ENCODE measurements at regions not wholly inside any gene's neighbourhood (a gene's known extent, or its start where the extent isn't known, plus 50 kb on each side); places are given as distances from the start of the nearest gene placed in this dataset.
"Not testable (repeated sequence)": the region's sequence is repeated elsewhere in the genome, so short reads cannot be mapped to it uniquely, and the experiment has no call there.

- H3K27me3 ChIP-seq (ENCODE audit: control insufficient read depth, insufficient read depth, low read length) = no peaks in the 10 kb centered on the region
- no peak overlapping the region for H3K9ac ChIP-seq (ENCODE audit: low read depth, low read length)
- no peaks in the 10 kb centered on the region for H3K36me3 ChIP-seq (ENCODE audit: control insufficient read depth, insufficient read depth, low read length)
- no peak overlapping the region for H3K27ac ChIP-seq (ENCODE audit: low read depth, low read length)
- no peaks in the 10 kb centered on the region for H3K4me1 ChIP-seq (ENCODE audit: control insufficient read depth, insufficient read depth, low read length)
- H3K4me3 ChIP-seq (ENCODE audit: low read depth, low read length) = no peak overlapping the region
- H3K9me3 ChIP-seq (ENCODE audit: control insufficient read depth, insufficient read depth, low read length) = peaks cover 25% of the 10 kb centered on the region
Measured at GRCh38 chr2:107553046-107553445, 273.6 kb upstream of the RGPD4 start.

- H3K4me1 ChIP-seq (ENCODE audit: control insufficient read depth, insufficient read depth, low read length) = no peaks in the 10 kb centered on the region
- H3K9ac ChIP-seq (ENCODE audit: low read depth, low read length) = no peak overlapping the region
- H3K4me3 ChIP-seq (ENCODE audit: low read depth, low read length) = no peak overlapping the region
- no peaks in the 10 kb centered on the region for H3K27me3 ChIP-seq (ENCODE audit: control insufficient read depth, insufficient read depth, low read length)
- H3K36me3 ChIP-seq (ENCODE audit: control insufficient read depth, insufficient read depth, low read length) = no peaks in the 10 kb centered on the region
- peaks cover 27% of the 10 kb centered on the region for H3K9me3 ChIP-seq (ENCODE audit: control insufficient read depth, insufficient read depth, low read length)
- H3K27ac ChIP-seq (ENCODE audit: low read depth, low read length) = no peak overlapping the region
Measured at GRCh38 chr2:107553539-107553938, 273.2 kb upstream of the RGPD4 start.

- no peak overlapping the region for H3K4me3 ChIP-seq (ENCODE audit: low read depth, low read length)
- H3K27me3 ChIP-seq (ENCODE audit: control insufficient read depth, insufficient read depth, low read length) = no peaks in the 10 kb centered on the region
- no peaks in the 10 kb centered on the region for H3K4me1 ChIP-seq (ENCODE audit: control insufficient read depth, insufficient read depth, low read length)
- H3K36me3 ChIP-seq (ENCODE audit: control insufficient read depth, insufficient read depth, low read length) = no peaks in the 10 kb centered on the region
- no peak overlapping the region for H3K27ac ChIP-seq (ENCODE audit: low read depth, low read length)
- H3K9ac ChIP-seq (ENCODE audit: low read depth, low read length) = no peak overlapping the region
- peaks cover 38% of the 10 kb centered on the region for H3K9me3 ChIP-seq (ENCODE audit: control insufficient read depth, insufficient read depth, low read length)
Measured at GRCh38 chr2:107556038-107556627, 270.6 kb upstream of the RGPD4 start.

GRCh38 chr2:107558295-107558694 lies 268.4 kb upstream of the RGPD4 start:
- Histone ChIP-seq H3K4me3 (ENCODE audit: low read depth, low read length) (no peak overlapping the region), H3K36me3 (ENCODE audit: control insufficient read depth, insufficient read depth, low read length) (no peaks in the 10 kb centered on the region), H3K27me3 (ENCODE audit: control insufficient read depth, insufficient read depth, low read length) (no peaks in the 10 kb centered on the region), H3K27ac (ENCODE audit: low read depth, low read length) (peak overlapping the region; percentile 59), H3K9me3 (ENCODE audit: control insufficient read depth, insufficient read depth, low read length) (peaks cover 38% of the 10 kb centered on the region), H3K4me1 (ENCODE audit: control insufficient read depth, insufficient read depth, low read length) (no peaks in the 10 kb centered on the region), H3K9ac (ENCODE audit: low read depth, low read length) (no peak overlapping the region)

GRCh38 chr2:107569496-107569895 lies 257.2 kb upstream of the RGPD4 start:
- H3K4me1 ChIP-seq (ENCODE audit: control insufficient read depth, insufficient read depth, low read length) = no peaks in the 10 kb centered on the region
- H3K9me3 ChIP-seq (ENCODE audit: control insufficient read depth, insufficient read depth, low read length) = no peaks in the 10 kb centered on the region
- no peak overlapping the region for H3K9ac ChIP-seq (ENCODE audit: low read depth, low read length)
- no peak overlapping the region for H3K4me3 ChIP-seq (ENCODE audit: low read depth, low read length)
- no peaks in the 10 kb centered on the region for H3K27me3 ChIP-seq (ENCODE audit: control insufficient read depth, insufficient read depth, low read length)
- H3K36me3 ChIP-seq (ENCODE audit: control insufficient read depth, insufficient read depth, low read length) = no peaks in the 10 kb centered on the region
- H3K27ac ChIP-seq (ENCODE audit: low read depth, low read length) = no peak overlapping the region

GRCh38 chr2:107570876-107571275 lies 255.8 kb upstream of the RGPD4 start:
- H3K9me3 ChIP-seq (ENCODE audit: control insufficient read depth, insufficient read depth, low read length) = no peaks in the 10 kb centered on the region
- H3K27ac ChIP-seq (ENCODE audit: low read depth, low read length) = no peak overlapping the region
- no peaks in the 10 kb centered on the region for H3K27me3 ChIP-seq (ENCODE audit: control insufficient read depth, insufficient read depth, low read length)
- no peaks in the 10 kb centered on the region for H3K36me3 ChIP-seq (ENCODE audit: control insufficient read depth, insufficient read depth, low read length)
- no peaks in the 10 kb centered on the region for H3K4me1 ChIP-seq (ENCODE audit: control insufficient read depth, insufficient read depth, low read length)
- no peak overlapping the region for H3K9ac ChIP-seq (ENCODE audit: low read depth, low read length)
- no peak overlapping the region for H3K4me3 ChIP-seq (ENCODE audit: low read depth, low read length)

- not testable (repeated sequence) for H3K9me3 ChIP-seq (ENCODE audit: control insufficient read depth, insufficient read depth, low read length); H3K4me1 ChIP-seq (ENCODE audit: control insufficient read depth, insufficient read depth, low read length); H3K9ac ChIP-seq (ENCODE audit: low read depth, low read length); H3K36me3 ChIP-seq (ENCODE audit: control insufficient read depth, insufficient read depth, low read length); H3K27me3 ChIP-seq (ENCODE audit: control insufficient read depth, insufficient read depth, low read length); H3K27ac ChIP-seq (ENCODE audit: low read depth, low read length); H3K4me3 ChIP-seq (ENCODE audit: low read depth, low read length)
Measured at GRCh38 chr2:107572890-107573289, 253.8 kb upstream of the RGPD4 start.

GRCh38 chr2:107576991-107577390 lies 249.7 kb upstream of the RGPD4 start:
- H3K9me3 ChIP-seq (ENCODE audit: control insufficient read depth, insufficient read depth, low read length) = no peaks in the 10 kb centered on the region
- peaks cover 12% of the 10 kb centered on the region for H3K4me1 ChIP-seq (ENCODE audit: control insufficient read depth, insufficient read depth, low read length)
- no peak overlapping the region for H3K4me3 ChIP-seq (ENCODE audit: low read depth, low read length)
- no peak overlapping the region for H3K27ac ChIP-seq (ENCODE audit: low read depth, low read length)
- H3K9ac ChIP-seq (ENCODE audit: low read depth, low read length) = no peak overlapping the region
- no peaks in the 10 kb centered on the region for H3K27me3 ChIP-seq (ENCODE audit: control insufficient read depth, insufficient read depth, low read length)
- H3K36me3 ChIP-seq (ENCODE audit: control insufficient read depth, insufficient read depth, low read length) = no peaks in the 10 kb centered on the region

GRCh38 chr2:107582487-107582886 lies 244.2 kb upstream of the RGPD4 start:
- H3K4me3 ChIP-seq (ENCODE audit: low read depth, low read length) = no peak overlapping the region
- no peaks in the 10 kb centered on the region for H3K36me3 ChIP-seq (ENCODE audit: control insufficient read depth, insufficient read depth, low read length)
- no peaks in the 10 kb centered on the region for H3K9me3 ChIP-seq (ENCODE audit: control insufficient read depth, insufficient read depth, low read length)
- no peaks in the 10 kb centered on the region for H3K27me3 ChIP-seq (ENCODE audit: control insufficient read depth, insufficient read depth, low read length)
- H3K27ac ChIP-seq (ENCODE audit: low read depth, low read length) = no peak overlapping the region
- peaks cover 12% of the 10 kb centered on the region for H3K4me1 ChIP-seq (ENCODE audit: control insufficient read depth, insufficient read depth, low read length)
- no peak overlapping the region for H3K9ac ChIP-seq (ENCODE audit: low read depth, low read length)

- Histone ChIP-seq H3K27me3 (ENCODE audit: control insufficient read depth, insufficient read depth, low read length) (no peaks in the 10 kb centered on the region), H3K9me3 (ENCODE audit: control insufficient read depth, insufficient read depth, low read length) (no peaks in the 10 kb centered on the region), H3K4me1 (ENCODE audit: control insufficient read depth, insufficient read depth, low read length) (peaks cover 20% of the 10 kb centered on the region), H3K9ac (ENCODE audit: low read depth, low read length) (no peak overlapping the region), H3K36me3 (ENCODE audit: control insufficient read depth, insufficient read depth, low read length) (no peaks in the 10 kb centered on the region), H3K4me3 (ENCODE audit: low read depth, low read length) (no peak overlapping the region), H3K27ac (ENCODE audit: low read depth, low read length) (no peak overlapping the region)
Measured at GRCh38 chr2:107584577-107584976, 242.1 kb upstream of the RGPD4 start.

GRCh38 chr2:107585851-107586250 lies 240.8 kb upstream of the RGPD4 start:
- Histone ChIP-seq H3K9me3 (ENCODE audit: control insufficient read depth, insufficient read depth, low read length) (no peaks in the 10 kb centered on the region), H3K27ac (ENCODE audit: low read depth, low read length) (no peak overlapping the region), H3K27me3 (ENCODE audit: control insufficient read depth, insufficient read depth, low read length) (no peaks in the 10 kb centered on the region), H3K36me3 (ENCODE audit: control insufficient read depth, insufficient read depth, low read length) (no peaks in the 10 kb centered on the region), H3K4me1 (ENCODE audit: control insufficient read depth, insufficient read depth, low read length) (peaks cover 19% of the 10 kb centered on the region), H3K9ac (ENCODE audit: low read depth, low read length) (no peak overlapping the region), H3K4me3 (ENCODE audit: low read depth, low read length) (no peak overlapping the region)

GRCh38 chr2:107588181-107588580 lies 238.5 kb upstream of the RGPD4 start:
- Histone ChIP-seq H3K36me3 (ENCODE audit: control insufficient read depth, insufficient read depth, low read length) (no peaks in the 10 kb centered on the region), H3K27me3 (ENCODE audit: control insufficient read depth, insufficient read depth, low read length) (no peaks in the 10 kb centered on the region), H3K4me3 (ENCODE audit: low read depth, low read length) (no peak overlapping the region), H3K9ac (ENCODE audit: low read depth, low read length) (no peak overlapping the region), H3K9me3 (ENCODE audit: control insufficient read depth, insufficient read depth, low read length) (no peaks in the 10 kb centered on the region), H3K27ac (ENCODE audit: low read depth, low read length) (no peak overlapping the region), H3K4me1 (ENCODE audit: control insufficient read depth, insufficient read depth, low read length) (peaks cover 9% of the 10 kb centered on the region; the same call in 1 of the 2 replicates)

Data from HUES48 (cell line).